Heart right ventricle (tissue), 16 donors: ENCODE measurements at regions not wholly inside any gene's neighbourhood (a gene's known extent, or its start where the extent isn't known, plus 50 kb on each side); places are given as distances from the start of the nearest gene placed in this dataset.

Experiments used
- ATAC-seq, 8 donors: fragments of 200-7000 bp; cut with Tn5 transposase; one replicate each; pipeline ENCODE4 v1.9.1; 2020; ENCODE audit warnings: mild to moderate bottlenecking in 8 of 8, moderate library complexity in 8 of 8, moderate number of reproducible peaks in 1 of 8
- DNase-seq, 2 donors: peaks; one replicate each; pipeline ENCODE4 v3.0.0-alpha.2; 2020
- H3K27ac ChIP-seq, 10 donors: fragments of 200-600 bp; sonication (generic) in 2 of 10; one replicate each; pipeline versions ENCODE4 v1.5.0 to v1.8.0; 2020 to 2022; ENCODE audit warnings: mild to moderate bottlenecking in 3 of 10
- H3K27me3 ChIP-seq, 7 donors: fragments of 200-600 bp; one replicate each; pipeline ENCODE4 v1.8.0; 2021 to 2022; ENCODE audit warnings: mild to moderate bottlenecking in 2 of 7
- H3K36me3 ChIP-seq, 9 donors: fragments of 200-600 bp; sonication (generic) in 1 of 9; one replicate each; pipeline versions ENCODE4 v1.5.0 to v1.8.0; 2020 to 2022; ENCODE audit warnings: mild to moderate bottlenecking in 2 of 9
- H3K4me1 ChIP-seq, 9 donors: fragments of 200-600 bp; sonication (generic) in 1 of 9; one replicate each; pipeline versions ENCODE4 v1.5.0 to v1.8.0; 2020 to 2022; ENCODE audit warnings: mild to moderate bottlenecking in 4 of 9
- H3K4me3 ChIP-seq, 10 donors: fragments of 200-600 bp; sonication (generic) in 2 of 10; one replicate each; pipeline versions ENCODE4 v1.5.0 to v1.8.0; 2020 to 2022; ENCODE audit warnings: mild to moderate bottlenecking in 7 of 10, moderate library complexity in 2 of 10
- H3K9me3 ChIP-seq, 11 donors: fragments of 200-600 bp in 10 of 11; sonication (generic) in 2 of 11; one replicate each; pipeline versions ENCODE4 v1.5.0 to v1.8.0; 2013 to 2022; ENCODE audit warnings: mild to moderate bottlenecking in 2 of 11, control low read depth in 1 of 11, moderate library complexity in 1 of 11
- CTCF ChIP-seq, 9 donors: fragments of 200-600 bp; sonication (generic) in 2 of 9; IDR thresholded peaks; one replicate each; pipeline versions ENCODE4 v1.5.0 to v1.8.0; 2021 to 2022; ENCODE audit warnings: antibody characterized with exemption in 9 of 9, mild to moderate bottlenecking in 5 of 9, moderate library complexity in 1 of 9
- WGBS, 2 donors: extraction: QIAGEN DNeasy Blood & Tissue Kit; methylation state at CpG; one replicate each; pipeline ENCODE4 v1.1.7; 2013; ENCODE audit warnings: inconsistent platforms in 1 of 2; 5-methylcytosine and 5-hydroxymethylcytosine counted together
- intact Hi-C, 10 donors: fragments of 100-400 bp; cut with DNase I; formaldehyde crosslinking; loops; one replicate each; pipeline versions ENCODE4 v1.11.1 to v1.14.2; 2022
- donor health status: Arrhythmogenic right ventricular cardiomyopathy.
- donor health status: ischemic (EF 13 %, LVEDD 7.1; RV severe dilation, severe dysfunction).
- donor health status: healthy with polysubstance abuse.
- donor health status: DM: no; HTN: yes; CAD: no.
- donor health status: DM: no; HTN: no; CAD: no.
- donor health status: ischemic (EF 25% LVEDD 6.9; RV normal size, moderate dysfunction).
- donor health status: ischemic (EF 25% LVEDD 5.7; RV mildly dilated, moderate dysfunction).
- donor health status: healthy.
- donor health status: DM: yes; HTN: yes; CAD: no.
- donor health status: Ischemic cardiomyopathy.
- donor health status: ischemic (EF 35%, LVEDD 5.7; RV mildly dilated, moderate dysfunction).
- donor health status: nonischemic (EF 11% LVEDD 7.7; RV severe dilation, severe dysfunction).
- donor health status: DM: yes; HTN: yes; CAD: no.
- donor health status: PGD.
- donor health status: ischemic (EF 29% LVEDD 5.4; RV normal size, mild dysfunction).
- donor health status: nonischemic (EF 23%, LVEDD 6.1; RV moderate dilation, normal function).

GRCh38 chr15:77747175-77748077 is 114.7 kb upstream of the LINGO1 start:
- Histone ChIP-seq H3K4me1 (no peaks in the 10 kb centered on the region), H3K36me3 (no peaks in the 10 kb centered on the region), H3K27me3 (peaks cover 0 to 55% (median 14%) of the 10 kb centered on the region in 7 donors), H3K4me3 (no peak overlapping the region), H3K27ac (no peak overlapping the region), H3K9me3 (no peaks in the 10 kb centered on the region)
- no peak for TF ChIP-seq CTCF (IDR thresholded peaks at IDR 0.05)
- intact Hi-C loops, result no loop called here
- no peak for DNase-seq
- WGBS, 2 donors, result 38 to 41% methylated on average over 14 of the region's 14 CpGs
- no peak for ATAC-seq

GRCh38 chr15:77746254-77747174 is 113.8 kb upstream of the LINGO1 start:
- 73 to 74% methylated on average over 6 of the region's 6 CpGs for WGBS, 2 donors
- TF ChIP-seq CTCF (IDR thresholded peaks at IDR 0.05), result no peak
- DNase-seq, result no peak
- Histone ChIP-seq H3K27me3 (peaks cover 0 to 64% (median 20%) of the 10 kb centered on the region in 7 donors), H3K27ac (no peak overlapping the region), H3K9me3 (no peaks in the 10 kb centered on the region), H3K4me3 (no peak overlapping the region), H3K4me1 (no peaks in the 10 kb centered on the region), H3K36me3 (no peaks in the 10 kb centered on the region)
- ATAC-seq, result no peak
- intact Hi-C loops, result no loop called here

- H3K4me3 ChIP-seq, result no peak overlapping the region
- H3K9me3 ChIP-seq, result no peaks in the 10 kb centered on the region
- no peak overlapping the region for H3K27ac ChIP-seq
- ATAC-seq (no peak), DNase-seq (no peak)
- intact Hi-C loops, result no loop called here
- H3K36me3 ChIP-seq, result no peaks in the 10 kb centered on the region
- no peaks in the 10 kb centered on the region for H3K4me1 ChIP-seq
- peaks cover 0 to 84% (median 40%) of the 10 kb centered on the region in 7 donors for H3K27me3 ChIP-seq
- 92% methylated on average over 6 of the region's 6 CpGs for WGBS, 2 donors
- no peak for TF ChIP-seq CTCF (IDR thresholded peaks at IDR 0.05)
Observed at GRCh38 chr15:77744398-77744797, 111.7 kb upstream of the LINGO1 start.

- peaks cover 0 to 78% (median 40%) of the 10 kb centered on the region in 7 donors for H3K27me3 ChIP-seq
- no peaks in the 10 kb centered on the region for H3K4me1 ChIP-seq
- no peaks in the 10 kb centered on the region for H3K9me3 ChIP-seq
- WGBS, 2 donors, result 56 to 67% methylated on average over 4 of the region's 4 CpGs
- intact Hi-C loops, result no loop called here
- no peaks in the 10 kb centered on the region for H3K36me3 ChIP-seq
- TF ChIP-seq CTCF (IDR thresholded peaks at IDR 0.05), result no peak
- ATAC-seq (no peak), DNase-seq (no peak)
- H3K27ac ChIP-seq, result no peak overlapping the region
- H3K4me3 ChIP-seq, result no peak overlapping the region
Observed at GRCh38 chr15:77742570-77742969, 109.9 kb upstream of the LINGO1 start.
